ENCODE measurements at regions not wholly inside any gene's neighbourhood (a gene's known extent, or its start where the extent isn't known, plus 50 kb on each side); places are given as distances from the start of the nearest gene placed in this dataset.

- no peak for TF ChIP-seq EZH2 (IDR thresholded peaks at IDR 0.05; ENCODE audit: low read depth, low read length, severe bottlenecking)
- TF ChIP-seq SIRT6 (IDR thresholded peaks at IDR 0.05; ENCODE audit: low read length), result no peak
- no peak for TF ChIP-seq MAX (IDR thresholded peaks at IDR 0.05)
- TF ChIP-seq NANOG (IDR thresholded peaks at IDR 0.05; ENCODE audit: insufficient read depth, low read depth, low read length, poor library complexity, severe bottlenecking), result no peak
These were observed 389.6 kb upstream of the TENM4 start (continued) for GRCh38 chr11:79830446-79830845.

All from H1 (cell line).